Gastroesophageal sphincter (tissue), 3 donors: ENCODE measurements at regions not wholly inside any gene's neighbourhood (a gene's known extent, or its start where the extent isn't known, plus 50 kb on each side); places are given as distances from the start of the nearest gene placed in this dataset.

Source experiments
- POLR2A ChIP-seq, 2 donors: fragments of 450-650 bp; IDR thresholded peaks; one replicate each; pipeline ENCODE4 v1.6.1; 2017; ENCODE audit warnings: antibody characterized with exemption in 2 of 2, mild to moderate bottlenecking in 2 of 2, moderate library complexity in 1 of 2
- POLR2AphosphoS5 ChIP-seq: sonication (generic); formaldehyde crosslinking; IDR thresholded peaks from one replicate; pipeline ENCODE4 v1.6.1; 2017; ENCODE audit warnings: antibody characterized with exemption
- TF ChIP-seq, protein P1 (sequence below), 4 experiments: fragments of 200-600 bp in 2 of 4; fragments of 450-650 bp in 2 of 4; sonication (generic) in 1 of 4; IDR thresholded peaks; one replicate each; pipeline ENCODE4 v1.5.1; 2017 to 2019; ENCODE audit warnings: antibody characterized with exemption in 4 of 4, mild to moderate bottlenecking in 2 of 4, moderate library complexity in 2 of 4

DNA sequence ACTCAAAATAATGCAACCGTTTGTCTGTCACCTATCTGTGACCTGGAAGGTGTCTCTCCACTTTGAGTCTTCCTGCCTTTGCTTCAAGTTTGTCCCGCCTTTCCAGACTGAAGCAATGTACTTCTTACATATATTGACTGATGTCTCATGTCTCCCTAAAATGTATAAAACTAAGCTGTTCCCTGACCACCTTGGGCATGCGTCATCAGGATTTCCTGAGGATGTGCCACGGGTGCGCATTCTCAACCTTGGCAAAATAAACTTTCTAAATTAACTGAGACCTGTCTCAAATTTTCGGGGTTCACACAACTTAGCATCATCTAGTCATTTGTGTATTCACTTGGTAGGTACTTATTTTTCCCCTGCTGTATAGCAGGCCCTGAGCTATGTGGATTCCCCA is 65.3 kb upstream of the JCAD start:
- no peak for TF ChIP-seq POLR2A (IDR thresholded peaks at IDR 0.05)
- TF ChIP-seq, protein P1, sequence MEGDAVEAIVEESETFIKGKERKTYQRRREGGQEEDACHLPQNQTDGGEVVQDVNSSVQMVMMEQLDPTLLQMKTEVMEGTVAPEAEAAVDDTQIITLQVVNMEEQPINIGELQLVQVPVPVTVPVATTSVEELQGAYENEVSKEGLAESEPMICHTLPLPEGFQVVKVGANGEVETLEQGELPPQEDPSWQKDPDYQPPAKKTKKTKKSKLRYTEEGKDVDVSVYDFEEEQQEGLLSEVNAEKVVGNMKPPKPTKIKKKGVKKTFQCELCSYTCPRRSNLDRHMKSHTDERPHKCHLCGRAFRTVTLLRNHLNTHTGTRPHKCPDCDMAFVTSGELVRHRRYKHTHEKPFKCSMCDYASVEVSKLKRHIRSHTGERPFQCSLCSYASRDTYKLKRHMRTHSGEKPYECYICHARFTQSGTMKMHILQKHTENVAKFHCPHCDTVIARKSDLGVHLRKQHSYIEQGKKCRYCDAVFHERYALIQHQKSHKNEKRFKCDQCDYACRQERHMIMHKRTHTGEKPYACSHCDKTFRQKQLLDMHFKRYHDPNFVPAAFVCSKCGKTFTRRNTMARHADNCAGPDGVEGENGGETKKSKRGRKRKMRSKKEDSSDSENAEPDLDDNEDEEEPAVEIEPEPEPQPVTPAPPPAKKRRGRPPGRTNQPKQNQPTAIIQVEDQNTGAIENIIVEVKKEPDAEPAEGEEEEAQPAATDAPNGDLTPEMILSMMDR (IDR thresholded peaks at IDR 0.05) = no peak
- TF ChIP-seq POLR2AphosphoS5 = no peak
